Activated CD8-positive, alpha-beta T cell treated with anti-CD3 and anti-CD28 coated beads for 36 hours (primary cell): ENCODE measurements at regions not wholly inside any gene's neighbourhood (a gene's known extent, or its start where the extent isn't known, plus 50 kb on each side); places are given as distances from the start of the nearest gene placed in this dataset.

ENCODE experiments used
- ATAC-seq: fragments of 200-7000 bp; cut with Tn5 transposase; one replicate; pipeline ENCODE4 v1.10.0; 2021; ENCODE audit warnings: mild to moderate bottlenecking, moderate library complexity
- CTCF ChIA-PET: fragments of 350-600 bp; sonication (Branson Sonifier 250); formaldehyde crosslinking; loops from one replicate; lab custom pipeline; 2021; ENCODE audit warnings: antibody characterized with exemption; lab: Charles Lee
- POLR2A ChIA-PET: fragments of 350-600 bp; sonication (Branson Sonifier 250); formaldehyde crosslinking; loops from one replicate; lab custom pipeline; 2021; ENCODE audit warnings: antibody characterized with exemption; lab: Charles Lee
- DNase-seq: peaks from one replicate; pipeline ENCODE4 v3.0.0-alpha.2; 2020
- H3K27ac Mint-ChIP-seq: one replicate; pipeline ENCODE4 v1.8.0; 2021; ENCODE audit warnings: mild to moderate bottlenecking, mixed read lengths
- H3K27me3 Mint-ChIP-seq: one replicate; pipeline ENCODE4 v1.8.0; 2021; ENCODE audit warnings: mixed read lengths
- H3K36me3 Mint-ChIP-seq: one replicate; pipeline ENCODE4 v1.8.0; 2021; ENCODE audit warnings: low read depth, mixed read lengths
- H3K4me1 Mint-ChIP-seq: one replicate; pipeline ENCODE4 v1.8.0; 2021; ENCODE audit warnings: low read depth, mixed read lengths
- H3K4me3 Mint-ChIP-seq: one replicate; pipeline ENCODE4 v1.8.0; 2021; ENCODE audit warnings: mild to moderate bottlenecking, moderate library complexity, mixed read lengths
- H3K9me3 Mint-ChIP-seq: one replicate; pipeline ENCODE4 v1.8.0; 2021; ENCODE audit warnings: mixed read lengths
- intact Hi-C: fragments of 100-400 bp; cut with micrococcal nuclease; formaldehyde crosslinking; loops from one replicate; pipeline ENCODE4 v1.10.0; 2022
- TF ChIP-seq, protein P1 (sequence below): fragments of 200-600 bp; IDR thresholded peaks from one replicate; pipeline ENCODE4 v1.8.0; 2022; ENCODE audit warnings: antibody characterized with exemption, mild to moderate bottlenecking

DNA sequence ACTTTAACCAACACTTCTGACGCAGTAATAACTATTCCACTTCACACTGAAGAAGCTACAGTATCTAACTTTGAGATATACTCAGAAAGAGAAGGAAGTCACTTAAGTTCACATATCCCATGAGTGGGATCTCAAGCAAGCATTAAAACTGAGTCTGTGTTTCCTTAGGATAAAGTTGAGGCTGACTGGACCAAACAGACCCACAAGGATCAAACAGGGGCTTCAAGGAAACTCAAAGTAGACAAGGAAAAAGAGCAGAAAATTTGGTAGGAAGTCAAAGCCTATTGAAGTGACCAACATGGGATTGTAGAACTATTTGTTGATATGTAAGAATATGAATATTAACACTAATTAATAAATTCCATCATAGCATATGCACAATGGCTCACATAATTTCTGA, 294.9 kb downstream of the ADGB start:
- intact Hi-C loops = no loop called here
- CTCF ChIA-PET = no interaction called here
- Mint-ChIP-seq H3K4me3 (no peak overlapping the region), H3K27ac (no peak overlapping the region), H3K27me3 (peaks cover 15% of the 10 kb centered on the region), H3K9me3 (no peaks in the 10 kb centered on the region), H3K4me1 (peaks cover 4% of the 10 kb centered on the region), H3K36me3 (no peaks in the 10 kb centered on the region)
- ATAC-seq (no peak), DNase-seq (no peak)
- TF ChIP-seq, protein P1, sequence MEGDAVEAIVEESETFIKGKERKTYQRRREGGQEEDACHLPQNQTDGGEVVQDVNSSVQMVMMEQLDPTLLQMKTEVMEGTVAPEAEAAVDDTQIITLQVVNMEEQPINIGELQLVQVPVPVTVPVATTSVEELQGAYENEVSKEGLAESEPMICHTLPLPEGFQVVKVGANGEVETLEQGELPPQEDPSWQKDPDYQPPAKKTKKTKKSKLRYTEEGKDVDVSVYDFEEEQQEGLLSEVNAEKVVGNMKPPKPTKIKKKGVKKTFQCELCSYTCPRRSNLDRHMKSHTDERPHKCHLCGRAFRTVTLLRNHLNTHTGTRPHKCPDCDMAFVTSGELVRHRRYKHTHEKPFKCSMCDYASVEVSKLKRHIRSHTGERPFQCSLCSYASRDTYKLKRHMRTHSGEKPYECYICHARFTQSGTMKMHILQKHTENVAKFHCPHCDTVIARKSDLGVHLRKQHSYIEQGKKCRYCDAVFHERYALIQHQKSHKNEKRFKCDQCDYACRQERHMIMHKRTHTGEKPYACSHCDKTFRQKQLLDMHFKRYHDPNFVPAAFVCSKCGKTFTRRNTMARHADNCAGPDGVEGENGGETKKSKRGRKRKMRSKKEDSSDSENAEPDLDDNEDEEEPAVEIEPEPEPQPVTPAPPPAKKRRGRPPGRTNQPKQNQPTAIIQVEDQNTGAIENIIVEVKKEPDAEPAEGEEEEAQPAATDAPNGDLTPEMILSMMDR = no peak
- POLR2A ChIA-PET = no interaction called here

GRCh38 chr6:146894624-146895023, 295.9 kb downstream of the ADGB start:
- ATAC-seq = no peak
- Mint-ChIP-seq H3K36me3 (no peaks in the 10 kb centered on the region), H3K4me1 (peaks cover 4% of the 10 kb centered on the region), H3K4me3 (no peak overlapping the region), H3K27me3 (peaks cover 15% of the 10 kb centered on the region), H3K27ac (no peak overlapping the region), H3K9me3 (no peaks in the 10 kb centered on the region)
- intact Hi-C loops = no loop called here
- CTCF ChIA-PET = no interaction called here
- POLR2A ChIA-PET = no interaction called here
- TF ChIP-seq, protein P1 = no peak
- no peak for DNase-seq

DNA sequence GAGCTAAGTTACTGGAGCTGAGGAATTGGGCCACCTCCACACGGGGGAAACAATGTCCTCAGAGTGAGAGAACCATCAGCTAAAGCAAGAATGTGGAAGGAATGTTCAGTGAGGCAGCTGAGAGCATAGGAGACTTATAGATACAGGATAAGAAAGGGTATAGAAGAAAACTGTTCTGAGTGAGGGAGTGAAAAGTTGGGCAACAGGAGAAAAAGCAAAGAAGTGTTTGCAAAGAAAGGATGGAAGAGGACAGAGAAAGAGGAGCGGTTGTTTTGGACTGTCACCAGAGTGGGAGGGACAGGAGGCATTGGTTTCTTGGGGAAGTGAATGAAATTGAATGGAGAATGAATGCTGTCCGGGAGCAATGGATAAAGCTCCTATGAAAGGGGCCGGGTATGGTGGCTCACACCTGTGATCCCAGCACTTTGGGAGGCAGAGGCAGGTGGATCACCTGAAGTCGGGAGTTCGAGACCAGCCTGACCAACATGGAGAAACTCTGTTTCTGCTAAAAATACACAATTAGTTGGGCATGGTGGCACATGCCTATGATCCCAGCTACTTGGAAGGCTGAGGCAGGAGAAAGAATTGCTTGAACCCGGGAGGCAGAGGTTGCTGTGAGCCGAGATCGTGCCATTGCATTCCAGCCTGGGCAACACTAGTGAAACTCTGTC, 296.5 kb downstream of the ADGB start:
- intact Hi-C loops = no loop called here
- TF ChIP-seq, protein P1 = no peak
- Mint-ChIP-seq H3K27ac (no peak overlapping the region), H3K4me3 (no peak overlapping the region), H3K9me3 (no peaks in the 10 kb centered on the region), H3K27me3 (peaks cover 15% of the 10 kb centered on the region), H3K36me3 (no peaks in the 10 kb centered on the region), H3K4me1 (peaks cover 4% of the 10 kb centered on the region)
- ATAC-seq (no peak), DNase-seq (no peak)
- POLR2A ChIA-PET = no interaction called here
- CTCF ChIA-PET = no interaction called here

- TF ChIP-seq, protein P1 = no peak
- Mint-ChIP-seq H3K4me1 (peaks cover 4% of the 10 kb centered on the region), H3K9me3 (no peaks in the 10 kb centered on the region), H3K36me3 (no peaks in the 10 kb centered on the region), H3K27me3 (peaks cover 15% of the 10 kb centered on the region), H3K4me3 (no peak overlapping the region), H3K27ac (no peak overlapping the region)
- ATAC-seq (no peak), DNase-seq (no peak)
- intact Hi-C loops = no loop called here
- POLR2A ChIA-PET = no interaction called here
- CTCF ChIA-PET = no interaction called here
Measured at GRCh38 chr6:146895772-146896061, 296.9 kb downstream of the ADGB start.

- no peaks in the 10 kb centered on the region for H3K36me3 Mint-ChIP-seq
- no peaks in the 10 kb centered on the region for H3K9me3 Mint-ChIP-seq
- TF ChIP-seq, protein P1 = no peak
- intact Hi-C loops = no loop called here
- H3K27ac Mint-ChIP-seq = no peak overlapping the region
- CTCF ChIA-PET = no interaction called here
- DNase-seq (no peak), ATAC-seq (no peak)
- H3K27me3 Mint-ChIP-seq = peaks cover 15% of the 10 kb centered on the region
- H3K4me1 Mint-ChIP-seq = peaks cover 4% of the 10 kb centered on the region
- POLR2A ChIA-PET = no interaction called here
- no peak overlapping the region for H3K4me3 Mint-ChIP-seq
Measured at GRCh38 chr6:146896062-146896813, 297.5 kb downstream of the ADGB start.
